Vagina (tissue), 2 donors: ENCODE measurements at regions not wholly inside any gene's neighbourhood (a gene's known extent, or its start where the extent isn't known, plus 50 kb on each side); places are given as distances from the start of the nearest gene placed in this dataset.

Source experiments
- DNase-seq, 2 donors: peaks; one replicate each; pipeline ENCODE4 v3.0.0-alpha.2; 2017; ENCODE audit errors: extremely low spot score in 2 of 2
- H3K27ac ChIP-seq: fragments of 200-600 bp; sonication (generic); one replicate; pipeline ENCODE4 v1.5.1; 2019
- H3K27me3 ChIP-seq: fragments of 200-600 bp; sonication (generic); one replicate; pipeline ENCODE4 v1.5.1; 2019
- H3K36me3 ChIP-seq, 2 donors: fragments of 200-600 bp; sonication (generic); one replicate each; pipeline ENCODE4 v1.5.1; 2017 to 2019
- H3K4me1 ChIP-seq: fragments of 200-600 bp; sonication (generic); one replicate; pipeline ENCODE4 v1.5.1; 2019
- H3K4me3 ChIP-seq, 2 donors: fragments of 200-600 bp; sonication (generic); 1 replicate in 1 of 2; 2 replicates in 1 of 2; pipeline ENCODE4 v1.5.1; 2016 to 2019
- H3K9me3 ChIP-seq: fragments of 200-600 bp; sonication (generic); one replicate; pipeline ENCODE4 v1.5.1; 2019
- POLR2A ChIP-seq, 2 donors: fragments of 450-650 bp; IDR thresholded peaks; one replicate each; pipeline ENCODE4 v1.6.1; 2017; ENCODE audit warnings: antibody characterized with exemption in 2 of 2, mild to moderate bottlenecking in 2 of 2, moderate library complexity in 2 of 2
- POLR2AphosphoS5 ChIP-seq, 2 donors: sonication (generic); formaldehyde crosslinking; IDR thresholded peaks; one replicate each; pipeline ENCODE4 v1.9.0; 2017; ENCODE audit warnings: antibody characterized with exemption in 2 of 2, mild to moderate bottlenecking in 2 of 2, low read depth in 1 of 2; ENCODE audit not compliant: insufficient read depth in 1 of 2
- intact Hi-C: fragments of 100-400 bp; cut with DNase I; formaldehyde crosslinking; loops from one replicate; pipeline ENCODE4 v1.15.1; 2023
- TF ChIP-seq, protein P1 (sequence below), 3 experiments: fragments of 450-650 bp in 2 of 3; fragments of 200-600 bp in 1 of 3; sonication (generic) in 1 of 3; IDR thresholded peaks; one replicate each; pipeline ENCODE4 v1.5.1; 2017 to 2019; ENCODE audit warnings: antibody characterized with exemption in 3 of 3, mild to moderate bottlenecking in 2 of 3, moderate library complexity in 2 of 3

DNA sequence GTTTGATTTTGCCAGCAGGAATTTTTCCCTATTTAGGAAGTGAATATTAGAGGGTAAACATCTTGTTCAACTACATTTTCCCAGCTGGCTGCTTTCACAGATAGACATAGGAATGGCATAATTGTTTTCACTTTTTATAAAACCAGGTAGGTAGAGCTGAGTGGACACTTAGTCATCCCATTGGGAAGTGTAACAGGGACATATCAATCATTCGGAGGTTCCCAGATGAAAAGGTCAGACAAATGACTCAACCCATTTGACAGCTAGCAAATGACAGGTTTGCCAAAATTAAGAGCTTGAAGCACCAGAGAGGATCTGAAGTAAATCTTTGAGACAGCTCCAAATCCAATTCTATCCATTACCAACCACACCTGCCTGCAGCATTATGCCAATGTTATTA lies 205.3 kb downstream of the SLC39A8 start:
- Histone ChIP-seq H3K4me1 (no peaks in the 10 kb centered on the region), H3K9me3 (no peaks in the 10 kb centered on the region), H3K27me3 (no peaks in the 10 kb centered on the region), H3K27ac (no peak overlapping the region), H3K36me3 (no peaks in the 10 kb centered on the region), H3K4me3 (no peak overlapping the region)
- intact Hi-C loops, result no loop called here
- no peak for DNase-seq
- TF ChIP-seq, protein P1, sequence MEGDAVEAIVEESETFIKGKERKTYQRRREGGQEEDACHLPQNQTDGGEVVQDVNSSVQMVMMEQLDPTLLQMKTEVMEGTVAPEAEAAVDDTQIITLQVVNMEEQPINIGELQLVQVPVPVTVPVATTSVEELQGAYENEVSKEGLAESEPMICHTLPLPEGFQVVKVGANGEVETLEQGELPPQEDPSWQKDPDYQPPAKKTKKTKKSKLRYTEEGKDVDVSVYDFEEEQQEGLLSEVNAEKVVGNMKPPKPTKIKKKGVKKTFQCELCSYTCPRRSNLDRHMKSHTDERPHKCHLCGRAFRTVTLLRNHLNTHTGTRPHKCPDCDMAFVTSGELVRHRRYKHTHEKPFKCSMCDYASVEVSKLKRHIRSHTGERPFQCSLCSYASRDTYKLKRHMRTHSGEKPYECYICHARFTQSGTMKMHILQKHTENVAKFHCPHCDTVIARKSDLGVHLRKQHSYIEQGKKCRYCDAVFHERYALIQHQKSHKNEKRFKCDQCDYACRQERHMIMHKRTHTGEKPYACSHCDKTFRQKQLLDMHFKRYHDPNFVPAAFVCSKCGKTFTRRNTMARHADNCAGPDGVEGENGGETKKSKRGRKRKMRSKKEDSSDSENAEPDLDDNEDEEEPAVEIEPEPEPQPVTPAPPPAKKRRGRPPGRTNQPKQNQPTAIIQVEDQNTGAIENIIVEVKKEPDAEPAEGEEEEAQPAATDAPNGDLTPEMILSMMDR (IDR thresholded peaks at IDR 0.05), result no peak
- TF ChIP-seq POLR2A (IDR thresholded peaks at IDR 0.05), result no peak
- TF ChIP-seq POLR2AphosphoS5 (IDR thresholded peaks at IDR 0.05; ENCODE audit: insufficient read depth in 1 of 2, low read depth in 1 of 2), result no peak

DNA sequence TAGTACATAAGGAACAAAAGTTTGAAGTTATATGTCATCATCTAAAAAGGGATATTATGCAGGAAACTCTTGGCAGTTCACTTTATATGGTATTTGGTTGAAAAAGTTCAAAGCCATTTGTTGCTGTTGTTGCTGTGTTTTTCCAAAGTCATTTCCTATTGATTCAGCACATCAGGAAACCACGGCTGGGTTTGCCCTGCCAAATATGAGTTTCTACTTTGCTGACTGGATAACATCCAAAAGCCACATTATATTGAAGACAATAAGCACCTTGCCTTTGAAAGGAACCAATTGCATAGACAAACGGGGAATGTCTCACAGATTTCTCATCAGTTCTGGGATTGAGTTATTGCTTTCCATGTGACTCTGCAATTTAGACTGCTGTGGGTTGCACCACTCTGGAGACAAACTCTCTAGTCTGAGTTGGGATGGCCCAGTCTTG lies 206.1 kb downstream of the SLC39A8 start:
- TF ChIP-seq POLR2A (IDR thresholded peaks at IDR 0.05), result no peak
- peak in 1 of 2 donors; percentile 62 for TF ChIP-seq POLR2AphosphoS5 (IDR thresholded peaks at IDR 0.05; ENCODE audit: insufficient read depth in 1 of 2, low read depth in 1 of 2)
- TF ChIP-seq, protein P1 (IDR thresholded peaks at IDR 0.05), result no peak
- H3K27me3 ChIP-seq, result no peaks in the 10 kb centered on the region
- H3K27ac ChIP-seq, result no peak overlapping the region
- H3K4me1 ChIP-seq, result no peaks in the 10 kb centered on the region
- DNase-seq, result no peak
- intact Hi-C loops, result no loop called here
- H3K9me3 ChIP-seq, result no peaks in the 10 kb centered on the region
- no peak overlapping the region for H3K4me3 ChIP-seq
- H3K36me3 ChIP-seq, result no peaks in the 10 kb centered on the region

DNA sequence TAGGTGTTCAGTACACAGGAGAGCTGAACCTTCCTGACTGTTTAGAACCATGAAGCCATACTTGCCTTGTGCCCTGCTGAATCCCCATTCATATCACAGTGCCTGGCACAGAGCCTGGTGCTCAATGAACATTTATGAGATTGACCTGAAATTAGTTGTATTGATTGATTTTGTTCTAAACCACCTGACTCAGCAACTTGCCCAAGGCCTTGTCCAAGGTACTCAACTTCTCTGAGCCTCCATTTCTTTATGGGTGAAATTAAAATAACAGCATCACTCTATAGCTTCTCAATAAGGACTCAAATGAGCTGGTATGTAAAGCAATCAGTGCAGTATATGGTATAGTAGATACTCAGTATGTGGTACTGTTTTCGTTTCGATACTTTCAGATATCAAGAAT lies 208.1 kb downstream of the SLC39A8 start:
- Histone ChIP-seq H3K36me3 (no peaks in the 10 kb centered on the region), H3K4me1 (no peaks in the 10 kb centered on the region), H3K27me3 (no peaks in the 10 kb centered on the region), H3K9me3 (no peaks in the 10 kb centered on the region), H3K4me3 (no peak overlapping the region), H3K27ac (no peak overlapping the region)
- TF ChIP-seq POLR2AphosphoS5 (IDR thresholded peaks at IDR 0.05; ENCODE audit: insufficient read depth in 1 of 2, low read depth in 1 of 2) (no peak), POLR2A (IDR thresholded peaks at IDR 0.05) (no peak)
- TF ChIP-seq, protein P1 (IDR thresholded peaks at IDR 0.05), result no peak
- intact Hi-C loops, result no loop called here
- no peak for DNase-seq

DNA sequence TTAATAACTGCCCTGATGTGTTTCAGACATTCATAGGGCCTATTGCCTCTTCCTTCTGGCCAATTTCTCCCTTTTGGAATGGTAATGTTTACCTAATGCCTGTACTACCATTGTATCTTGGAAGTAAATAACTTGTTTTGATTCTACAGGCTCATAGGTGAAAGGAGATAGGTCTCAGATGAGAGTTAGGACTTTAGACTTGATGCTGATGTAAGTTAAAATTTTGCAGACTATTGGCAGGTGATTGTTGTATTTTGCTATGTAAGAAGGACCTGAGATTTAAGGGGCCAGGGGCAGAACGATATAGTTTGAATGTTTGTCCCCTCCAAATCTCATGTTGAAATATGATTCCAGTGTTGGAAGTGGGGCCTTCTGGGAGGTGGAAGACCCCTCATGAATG lies 215.5 kb downstream of the SLC39A8 start:
- intact Hi-C loops, result no loop called here
- no peaks in the 10 kb centered on the region for H3K27me3 ChIP-seq
- no peak for DNase-seq
- no peaks in the 10 kb centered on the region for H3K36me3 ChIP-seq
- H3K27ac ChIP-seq, result no peak overlapping the region
- H3K4me3 ChIP-seq, result no peak overlapping the region
- TF ChIP-seq, protein P1 (IDR thresholded peaks at IDR 0.05), result no peak
- TF ChIP-seq POLR2AphosphoS5 (IDR thresholded peaks at IDR 0.05; ENCODE audit: insufficient read depth in 1 of 2, low read depth in 1 of 2) (no peak), POLR2A (IDR thresholded peaks at IDR 0.05) (no peak)
- no peaks in the 10 kb centered on the region for H3K4me1 ChIP-seq
- no peaks in the 10 kb centered on the region for H3K9me3 ChIP-seq
